Endodermal cell (in vitro differentiated cells): ENCODE measurements at regions not wholly inside any gene's neighbourhood (a gene's known extent, or its start where the extent isn't known, plus 50 kb on each side); places are given as distances from the start of the nearest gene placed in this dataset.

Experiments
- DNase-seq: peaks from one replicate; pipeline ENCODE4 v3.0.0-alpha.2; 2017
- H3K27ac ChIP-seq: 2 replicates; pipeline ENCODE4 v1.5.1; 2013; ENCODE audit warnings: mild to moderate bottlenecking, low read depth, low read length, moderate library complexity
- H3K27me3 ChIP-seq: 2 replicates; pipeline ENCODE4 v1.6.1; 2013; ENCODE audit warnings: mild to moderate bottlenecking, low read length, moderate library complexity; ENCODE audit not compliant: insufficient read depth, control insufficient read depth, poor library complexity, severe bottlenecking
- H3K36me3 ChIP-seq: 2 replicates; pipeline ENCODE4 v1.7.0; 2013; ENCODE audit warnings: mild to moderate bottlenecking, low read length, moderate library complexity; ENCODE audit not compliant: control insufficient read depth, insufficient read depth
- H3K4me1 ChIP-seq: one replicate; pipeline ENCODE4 v1.7.0; 2013; ENCODE audit warnings: low read length; ENCODE audit not compliant: control insufficient read depth, insufficient read depth
- H3K4me3 ChIP-seq: 2 replicates; pipeline ENCODE4 v1.5.1; 2013; ENCODE audit warnings: mild to moderate bottlenecking, low read length, moderate library complexity
- H3K9ac ChIP-seq: 2 replicates; pipeline ENCODE4 v1.6.1; 2013; ENCODE audit warnings: mild to moderate bottlenecking, low read length, moderate library complexity; ENCODE audit not compliant: poor library complexity, severe bottlenecking; ENCODE audit errors: extremely low read depth
- H3K9me3 ChIP-seq: 2 replicates; pipeline ENCODE4 v1.6.1; 2013; ENCODE audit warnings: mild to moderate bottlenecking, low read length, moderate library complexity; ENCODE audit not compliant: control insufficient read depth
- H3K27ac Mint-ChIP-seq: 2 replicates; pipeline ENCODE4 v1.8.0; 2020; ENCODE audit warnings: mixed read lengths
- H3K27me3 Mint-ChIP-seq: 2 replicates; pipeline ENCODE4 v1.8.0; 2021; ENCODE audit warnings: mild to moderate bottlenecking, mixed read lengths; ENCODE audit not compliant: insufficient read depth
- H3K36me3 Mint-ChIP-seq: 2 replicates; pipeline ENCODE4 v1.8.0; 2020; ENCODE audit warnings: low read depth, mixed read lengths
- H3K4me1 Mint-ChIP-seq: 2 replicates; pipeline ENCODE4 v1.8.0; 2020; ENCODE audit warnings: mixed read lengths
- H3K4me3 Mint-ChIP-seq: 2 replicates; pipeline ENCODE4 v1.8.0; 2020; ENCODE audit warnings: mild to moderate bottlenecking, moderate library complexity, mixed read lengths
- H3K9me3 Mint-ChIP-seq: 2 replicates; pipeline ENCODE4 v1.8.0; 2020; ENCODE audit warnings: mild to moderate bottlenecking, mixed read lengths
- WGBS, 2 experiments: methylation state at CpG; one replicate each; pipeline versions ENCODE4 v1.1.5 to v1.1.7; 2013; ENCODE audit warnings: missing lambda C conversion rate in 2 of 2, mixed read lengths in 1 of 2; ENCODE audit not compliant: insufficient coverage in 1 of 2, insufficient read length in 1 of 2; 5-methylcytosine and 5-hydroxymethylcytosine counted together
- TF ChIP-seq, protein P1 (sequence below): fragments of 200-600 bp; sonication (generic); conservative IDR thresholded peaks from 2 replicates; pipeline ENCODE4 v1.5.0; 2021; ENCODE audit warnings: antibody characterized with exemption, mild to moderate bottlenecking

GRCh38 chr13:76338003-76338402, 548.2 kb downstream of the KCTD12 start:
- 88 to 100% methylated on average over 2 of the region's 2 CpGs for WGBS, 2 experiments
- H3K4me1 ChIP-seq: no peaks in the 10 kb centered on the region
- H3K27ac ChIP-seq: no peak overlapping the region
- H3K9me3 ChIP-seq: peaks cover 8% of the 10 kb centered on the region
- H3K4me3 Mint-ChIP-seq: no peak overlapping the region
- TF ChIP-seq, protein P1, sequence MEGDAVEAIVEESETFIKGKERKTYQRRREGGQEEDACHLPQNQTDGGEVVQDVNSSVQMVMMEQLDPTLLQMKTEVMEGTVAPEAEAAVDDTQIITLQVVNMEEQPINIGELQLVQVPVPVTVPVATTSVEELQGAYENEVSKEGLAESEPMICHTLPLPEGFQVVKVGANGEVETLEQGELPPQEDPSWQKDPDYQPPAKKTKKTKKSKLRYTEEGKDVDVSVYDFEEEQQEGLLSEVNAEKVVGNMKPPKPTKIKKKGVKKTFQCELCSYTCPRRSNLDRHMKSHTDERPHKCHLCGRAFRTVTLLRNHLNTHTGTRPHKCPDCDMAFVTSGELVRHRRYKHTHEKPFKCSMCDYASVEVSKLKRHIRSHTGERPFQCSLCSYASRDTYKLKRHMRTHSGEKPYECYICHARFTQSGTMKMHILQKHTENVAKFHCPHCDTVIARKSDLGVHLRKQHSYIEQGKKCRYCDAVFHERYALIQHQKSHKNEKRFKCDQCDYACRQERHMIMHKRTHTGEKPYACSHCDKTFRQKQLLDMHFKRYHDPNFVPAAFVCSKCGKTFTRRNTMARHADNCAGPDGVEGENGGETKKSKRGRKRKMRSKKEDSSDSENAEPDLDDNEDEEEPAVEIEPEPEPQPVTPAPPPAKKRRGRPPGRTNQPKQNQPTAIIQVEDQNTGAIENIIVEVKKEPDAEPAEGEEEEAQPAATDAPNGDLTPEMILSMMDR: no peak
- H3K36me3 Mint-ChIP-seq: no peaks in the 10 kb centered on the region
- H3K9me3 Mint-ChIP-seq: peaks cover 5% of the 10 kb centered on the region
- peaks cover 4% of the 10 kb centered on the region for H3K27me3 ChIP-seq
- H3K36me3 ChIP-seq: no peaks in the 10 kb centered on the region
- H3K27ac Mint-ChIP-seq: no peak overlapping the region
- H3K9ac ChIP-seq: no peak overlapping the region
- H3K4me3 ChIP-seq: no peak overlapping the region
- peaks cover 62% of the 10 kb centered on the region for H3K27me3 Mint-ChIP-seq
- DNase-seq: no peak
- no peaks in the 10 kb centered on the region for H3K4me1 Mint-ChIP-seq

DNA sequence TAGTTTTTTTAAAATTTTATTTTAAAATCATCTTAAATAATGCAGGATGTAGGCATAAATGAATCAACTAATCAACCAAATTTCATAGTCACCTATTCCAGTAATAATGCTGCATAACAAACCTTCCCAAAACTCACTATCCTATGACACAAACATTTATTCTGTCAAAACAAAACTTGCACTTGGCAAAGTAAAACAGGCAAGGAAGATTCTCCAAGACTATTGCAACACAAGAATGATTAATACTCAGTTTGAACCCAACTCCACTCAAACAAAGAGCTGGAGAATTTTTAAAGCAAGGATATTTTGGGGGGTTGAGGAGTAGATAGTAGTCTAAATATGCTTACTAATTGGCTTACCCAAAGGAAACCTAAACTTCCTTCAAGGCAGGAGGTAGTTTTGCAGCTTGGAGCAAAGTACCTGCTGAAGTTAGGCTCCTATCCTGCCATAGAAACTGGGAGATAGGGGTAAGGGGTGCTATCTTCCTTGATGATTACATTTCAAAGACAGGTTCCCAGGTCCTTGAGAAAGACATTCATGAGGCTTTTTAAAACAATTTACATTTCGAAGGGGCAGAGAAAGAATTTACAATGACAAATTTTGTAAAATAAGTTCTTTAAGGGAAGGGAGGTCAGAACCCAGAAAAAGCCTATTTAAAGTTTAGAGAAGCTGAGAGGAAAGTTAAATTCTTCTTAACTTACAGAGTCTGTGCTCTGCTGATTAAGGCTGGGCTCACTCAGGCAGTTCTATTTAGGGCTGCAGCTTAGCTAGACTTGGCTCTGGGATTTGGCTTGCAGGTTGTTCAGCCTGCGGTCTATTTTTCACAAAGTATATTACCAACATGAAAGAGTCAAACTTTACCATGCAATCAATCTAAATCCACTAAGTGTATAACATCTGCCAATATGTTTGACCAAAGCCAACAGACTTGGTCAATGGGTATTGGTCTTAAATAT, 549.0 kb downstream of the KCTD12 start:
- peaks cover 4% of the 10 kb centered on the region for H3K27me3 ChIP-seq
- no peak overlapping the region for H3K9ac ChIP-seq
- Mint-ChIP-seq H3K4me3 (no peak overlapping the region), H3K4me1 (no peaks in the 10 kb centered on the region), H3K27me3 (peaks cover 68% of the 10 kb centered on the region), H3K27ac (no peak overlapping the region), H3K36me3 (no peaks in the 10 kb centered on the region), H3K9me3 (peaks cover 4% of the 10 kb centered on the region)
- WGBS, 2 experiments: 25 to 35% methylated on average over 1 to 2 of the region's 2 CpGs
- H3K27ac ChIP-seq: no peak overlapping the region
- no peak overlapping the region for H3K4me3 ChIP-seq
- H3K9me3 ChIP-seq: peaks cover 3% of the 10 kb centered on the region
- DNase-seq: no peak
- H3K36me3 ChIP-seq: no peaks in the 10 kb centered on the region
- TF ChIP-seq, protein P1: no peak
- no peaks in the 10 kb centered on the region for H3K4me1 ChIP-seq

DNA sequence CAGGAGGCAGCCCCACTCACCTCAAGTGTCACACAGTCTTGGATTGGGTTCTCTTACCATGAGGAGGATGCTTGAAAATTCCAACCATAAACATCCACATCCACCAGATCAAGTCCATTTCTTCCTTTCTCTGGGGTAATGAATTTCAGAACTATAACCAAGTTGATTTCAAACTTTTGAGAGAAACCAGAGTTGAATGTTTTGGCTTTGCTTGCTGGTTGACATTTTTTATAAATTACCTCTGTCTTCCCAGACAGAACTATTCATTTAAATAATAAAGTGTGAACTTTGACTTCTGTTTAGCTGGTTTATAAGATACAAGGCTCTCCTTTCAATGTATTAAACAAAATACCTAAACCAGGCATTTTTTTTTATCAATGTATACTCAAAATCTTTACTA, 550.7 kb downstream of the KCTD12 start:
- H3K9me3 Mint-ChIP-seq: no peaks in the 10 kb centered on the region
- Histone ChIP-seq H3K4me3 (no peak overlapping the region), H3K4me1 (no peaks in the 10 kb centered on the region), H3K27me3 (peaks cover 4% of the 10 kb centered on the region), H3K9me3 (no peaks in the 10 kb centered on the region), H3K9ac (no peak overlapping the region), H3K27ac (no peak overlapping the region), H3K36me3 (no peaks in the 10 kb centered on the region)
- no peak overlapping the region for H3K27ac Mint-ChIP-seq
- H3K27me3 Mint-ChIP-seq: peaks cover 65% of the 10 kb centered on the region
- TF ChIP-seq, protein P1: no peak
- H3K4me3 Mint-ChIP-seq: no peak overlapping the region
- H3K36me3 Mint-ChIP-seq: no peaks in the 10 kb centered on the region
- H3K4me1 Mint-ChIP-seq: no peaks in the 10 kb centered on the region
- DNase-seq: no peak
